Brain microvascular endothelial cell (primary cell): ENCODE measurements at regions not wholly inside any gene's neighbourhood (a gene's known extent, or its start where the extent isn't known, plus 50 kb on each side); places are given as distances from the start of the nearest gene placed in this dataset.

Experiments
- DNase-seq: peaks from one replicate; pipeline ENCODE4 v3.0.0-alpha.2; 2020
- H3K27ac ChIP-seq: fragments of 250-450 bp; sonication (Bioruptor Pico); 2 replicates; pipeline ENCODE4 v1.5.1; 2020; ENCODE audit warnings: mild to moderate bottlenecking, moderate library complexity
- H3K27me3 ChIP-seq: fragments of 250-450 bp; sonication (Bioruptor Pico); replicated peaks from 2 replicates; pipeline ENCODE4 v1.5.1; 2020; ENCODE audit warnings: mild to moderate bottlenecking
- H3K36me3 ChIP-seq: fragments of 250-450 bp; sonication (Bioruptor Pico); replicated peaks from 2 replicates; pipeline ENCODE4 v1.5.1; 2020; ENCODE audit warnings: mild to moderate bottlenecking
- H3K4me3 ChIP-seq: 2 replicates; pipeline ENCODE4 v1.5.1; 2011; ENCODE audit warnings: low read depth, mild to moderate bottlenecking, control low read depth, low read length, moderate library complexity
- in situ Hi-C: cut with HindIII; loops from 2 replicates; pipeline ENCODE4 v1.10.0; 2017; ENCODE audit warnings: low sequenced_read_pairs, low pct_ligation_motif_present
- TF ChIP-seq, protein P1 (sequence below): IDR thresholded peaks from 2 replicates; pipeline ENCODE4 v1.5.1; 2011; ENCODE audit warnings: low read depth, mild to moderate bottlenecking, moderate library complexity, low read length, control low read depth, inconsistent platforms; ENCODE audit errors: missing control alignments

DNA sequence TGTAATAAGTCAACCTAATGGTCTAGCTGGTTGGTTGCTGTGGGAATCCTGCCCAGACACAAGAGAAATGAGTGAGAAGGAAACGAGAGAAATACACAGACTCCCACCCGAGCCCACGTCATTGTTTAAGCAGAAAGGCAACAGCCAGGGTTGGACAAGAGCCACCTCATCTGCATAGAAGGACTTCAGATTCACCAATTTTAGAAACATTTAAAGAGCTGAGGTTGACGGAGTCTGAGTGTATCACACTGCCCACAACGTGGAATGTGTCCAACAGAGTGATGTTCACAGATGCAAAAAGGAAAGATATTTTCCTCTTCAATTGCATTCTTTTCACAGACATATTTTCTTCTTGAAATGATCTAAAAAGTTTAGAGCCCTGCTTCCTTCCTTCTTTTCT, 349.5 kb downstream of the AGTPBP1 start:
- Histone ChIP-seq H3K27ac (no peak overlapping the region), H3K36me3 (no peaks in the 10 kb centered on the region), H3K27me3 (no peaks in the 10 kb centered on the region), H3K4me3 (no peak overlapping the region)
- no peak for DNase-seq
- in situ Hi-C loops = no loop called here
- TF ChIP-seq, protein P1, sequence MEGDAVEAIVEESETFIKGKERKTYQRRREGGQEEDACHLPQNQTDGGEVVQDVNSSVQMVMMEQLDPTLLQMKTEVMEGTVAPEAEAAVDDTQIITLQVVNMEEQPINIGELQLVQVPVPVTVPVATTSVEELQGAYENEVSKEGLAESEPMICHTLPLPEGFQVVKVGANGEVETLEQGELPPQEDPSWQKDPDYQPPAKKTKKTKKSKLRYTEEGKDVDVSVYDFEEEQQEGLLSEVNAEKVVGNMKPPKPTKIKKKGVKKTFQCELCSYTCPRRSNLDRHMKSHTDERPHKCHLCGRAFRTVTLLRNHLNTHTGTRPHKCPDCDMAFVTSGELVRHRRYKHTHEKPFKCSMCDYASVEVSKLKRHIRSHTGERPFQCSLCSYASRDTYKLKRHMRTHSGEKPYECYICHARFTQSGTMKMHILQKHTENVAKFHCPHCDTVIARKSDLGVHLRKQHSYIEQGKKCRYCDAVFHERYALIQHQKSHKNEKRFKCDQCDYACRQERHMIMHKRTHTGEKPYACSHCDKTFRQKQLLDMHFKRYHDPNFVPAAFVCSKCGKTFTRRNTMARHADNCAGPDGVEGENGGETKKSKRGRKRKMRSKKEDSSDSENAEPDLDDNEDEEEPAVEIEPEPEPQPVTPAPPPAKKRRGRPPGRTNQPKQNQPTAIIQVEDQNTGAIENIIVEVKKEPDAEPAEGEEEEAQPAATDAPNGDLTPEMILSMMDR = no peak

DNA sequence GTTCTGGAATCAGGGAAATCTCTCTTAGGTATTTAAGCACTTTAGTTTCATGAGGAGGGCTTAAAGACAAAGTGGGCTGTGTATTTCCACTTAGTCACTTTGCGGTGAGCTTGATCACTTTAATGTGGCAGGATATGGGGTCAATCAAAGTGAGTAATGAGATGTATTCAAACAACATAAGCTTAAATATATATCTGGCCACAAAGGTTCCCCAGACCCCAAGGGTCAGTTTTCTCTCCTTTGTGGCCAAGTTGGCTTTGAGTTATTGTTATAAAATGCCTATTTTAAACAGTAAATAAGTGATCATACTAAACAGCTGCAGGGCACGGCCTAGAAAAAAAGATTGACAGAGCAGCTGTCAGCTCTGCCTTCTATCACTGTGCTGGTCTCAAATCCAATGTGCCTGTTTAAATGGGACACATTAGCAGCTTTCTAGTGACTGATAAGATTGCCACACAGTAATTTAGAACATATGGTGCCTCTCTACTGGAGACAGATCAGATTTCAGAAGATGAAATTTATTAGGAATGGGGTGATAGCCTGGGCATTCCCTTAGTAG, 363.9 kb downstream of the AGTPBP1 start:
- in situ Hi-C loops = no loop called here
- Histone ChIP-seq H3K4me3 (no peak overlapping the region), H3K27ac (no peak overlapping the region), H3K36me3 (no peaks in the 10 kb centered on the region), H3K27me3 (no peaks in the 10 kb centered on the region)
- TF ChIP-seq, protein P1 = no peak
- no peak for DNase-seq

DNA sequence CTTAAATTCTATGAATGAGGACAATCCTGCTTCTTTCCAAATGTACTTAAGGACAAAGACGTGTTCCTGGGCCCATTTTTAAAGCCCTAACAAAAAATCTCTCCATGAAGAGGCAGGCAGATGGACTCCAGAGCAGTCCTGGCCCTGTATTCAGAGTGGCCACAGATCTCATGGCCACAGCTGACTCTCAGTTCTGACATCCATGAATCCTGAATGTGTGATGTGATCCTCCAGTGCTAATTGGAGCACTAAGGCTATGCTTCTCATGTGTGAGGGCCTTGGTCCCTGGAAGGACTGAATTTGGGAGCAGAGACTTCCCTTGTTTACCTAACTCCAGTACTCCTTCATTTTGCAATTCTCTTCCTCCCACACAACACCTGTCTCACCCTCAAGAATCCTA, 373.0 kb downstream of the AGTPBP1 start:
- TF ChIP-seq, protein P1 = no peak
- in situ Hi-C loops = no loop called here
- no peaks in the 10 kb centered on the region for H3K36me3 ChIP-seq
- no peaks in the 10 kb centered on the region for H3K27me3 ChIP-seq
- no peak overlapping the region for H3K27ac ChIP-seq
- no peak for DNase-seq
- no peak overlapping the region for H3K4me3 ChIP-seq

DNA sequence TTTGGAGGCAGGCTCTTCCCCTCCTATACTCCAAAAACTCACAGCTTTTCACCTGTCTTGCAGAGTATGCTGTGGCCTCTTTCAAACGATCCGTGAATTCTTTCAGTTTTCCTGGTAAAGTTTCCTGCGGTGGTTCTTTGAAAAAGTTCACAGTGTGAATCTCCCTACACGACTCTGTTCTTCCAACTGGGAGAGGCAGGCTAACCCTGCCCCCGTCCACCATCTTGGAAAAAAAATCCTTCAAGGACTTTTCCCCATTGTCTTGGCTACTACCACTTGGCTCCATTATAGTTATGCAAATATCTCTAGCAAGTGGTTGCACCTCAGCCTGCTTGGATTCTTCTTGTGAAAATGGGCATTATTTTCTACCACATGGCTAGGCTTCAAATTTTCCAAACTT, 382.6 kb downstream of the AGTPBP1 start:
- Histone ChIP-seq H3K4me3 (no peak overlapping the region), H3K27ac (no peak overlapping the region), H3K27me3 (no peaks in the 10 kb centered on the region), H3K36me3 (no peaks in the 10 kb centered on the region)
- in situ Hi-C loops = no loop called here
- TF ChIP-seq, protein P1 = no peak
- no peak for DNase-seq

DNA sequence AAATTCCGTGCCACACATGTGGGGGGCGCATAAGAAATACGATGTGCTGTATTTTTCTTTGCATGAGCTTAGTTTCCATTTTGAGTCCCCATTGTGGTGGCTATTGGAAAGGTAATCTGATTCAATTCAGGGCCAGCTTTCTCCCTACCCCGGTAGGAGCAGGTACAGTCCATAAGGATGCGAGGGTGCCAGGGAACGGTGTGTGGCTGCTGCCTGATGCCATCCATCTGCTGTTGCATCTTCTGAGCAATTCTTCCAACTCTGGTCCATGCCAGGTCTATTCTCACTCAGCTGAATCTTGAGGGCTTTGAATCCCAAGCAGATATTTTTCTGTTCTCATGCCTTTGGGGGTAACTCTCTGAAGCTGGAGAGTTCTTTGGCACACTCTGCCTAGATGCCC, 392.7 kb downstream of the AGTPBP1 start:
- H3K27ac ChIP-seq = no peak overlapping the region
- TF ChIP-seq, protein P1 = no peak
- H3K36me3 ChIP-seq = no peaks in the 10 kb centered on the region
- in situ Hi-C loops = no loop called here
- H3K27me3 ChIP-seq = no peaks in the 10 kb centered on the region
- no peak for DNase-seq
- no peak overlapping the region for H3K4me3 ChIP-seq

DNA sequence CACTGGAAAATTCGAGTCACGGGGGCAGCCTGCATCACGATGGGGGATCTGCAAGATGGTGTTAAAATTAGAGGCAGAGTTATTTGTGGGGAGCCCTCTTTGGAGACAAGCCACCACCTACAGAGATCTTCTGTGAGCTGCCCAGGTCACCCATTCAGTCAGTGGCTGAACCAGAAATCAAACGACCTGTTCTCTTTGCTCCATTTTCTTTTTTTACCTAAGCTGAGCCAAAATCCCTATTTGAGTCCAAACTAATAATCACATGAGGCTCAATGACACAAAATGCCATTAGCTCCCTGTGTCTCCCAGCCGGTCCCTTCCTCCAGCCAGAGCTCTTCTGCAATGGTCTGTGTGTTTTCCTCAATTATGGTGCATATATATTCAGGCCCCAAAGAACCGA, 394.2 kb downstream of the AGTPBP1 start:
- TF ChIP-seq, protein P1 = no peak
- H3K27me3 ChIP-seq = no peaks in the 10 kb centered on the region
- no peaks in the 10 kb centered on the region for H3K36me3 ChIP-seq
- in situ Hi-C loops = no loop called here
- DNase-seq = no peak
- no peak overlapping the region for H3K4me3 ChIP-seq
- no peak overlapping the region for H3K27ac ChIP-seq
